Neural progenitor cell (in vitro differentiated cells): ENCODE measurements at regions not wholly inside any gene's neighbourhood (a gene's known extent, or its start where the extent isn't known, plus 50 kb on each side); places are given as distances from the start of the nearest gene placed in this dataset.

Source experiments
- EZH2 ChIP-seq: fragments of 200-600 bp; sonication (generic); IDR thresholded peaks from 2 replicates; pipeline ENCODE4 v1.6.1; 2017; ENCODE audit warnings: antibody characterized with exemption, mild to moderate bottlenecking, moderate library complexity
- TF ChIP-seq, protein P1 (sequence below): fragments of 200-600 bp; sonication (generic); IDR thresholded peaks from 2 replicates; pipeline ENCODE4 v1.5.1; 2017; ENCODE audit warnings: antibody characterized with exemption, mild to moderate bottlenecking

DNA sequence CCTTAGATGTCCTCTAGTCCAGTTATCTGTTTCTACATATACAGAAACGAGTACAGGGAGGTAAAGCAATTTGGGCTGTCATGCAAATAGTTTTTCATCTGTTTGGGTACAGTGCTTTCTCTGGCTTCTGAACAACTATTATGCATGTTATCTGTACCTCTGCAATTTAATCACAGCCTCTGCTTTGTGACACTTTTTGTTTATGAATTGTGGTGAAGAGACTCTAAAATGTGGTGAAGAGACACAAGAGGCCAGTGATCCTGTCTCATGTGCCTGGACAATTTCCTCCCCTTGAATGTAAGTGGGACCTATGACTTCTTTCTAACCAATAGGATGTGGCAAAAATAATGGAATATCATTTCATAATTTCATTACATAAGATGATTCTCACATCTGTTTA is 130.3 kb upstream of the ARHGAP42 start:
- TF ChIP-seq, protein P1, sequence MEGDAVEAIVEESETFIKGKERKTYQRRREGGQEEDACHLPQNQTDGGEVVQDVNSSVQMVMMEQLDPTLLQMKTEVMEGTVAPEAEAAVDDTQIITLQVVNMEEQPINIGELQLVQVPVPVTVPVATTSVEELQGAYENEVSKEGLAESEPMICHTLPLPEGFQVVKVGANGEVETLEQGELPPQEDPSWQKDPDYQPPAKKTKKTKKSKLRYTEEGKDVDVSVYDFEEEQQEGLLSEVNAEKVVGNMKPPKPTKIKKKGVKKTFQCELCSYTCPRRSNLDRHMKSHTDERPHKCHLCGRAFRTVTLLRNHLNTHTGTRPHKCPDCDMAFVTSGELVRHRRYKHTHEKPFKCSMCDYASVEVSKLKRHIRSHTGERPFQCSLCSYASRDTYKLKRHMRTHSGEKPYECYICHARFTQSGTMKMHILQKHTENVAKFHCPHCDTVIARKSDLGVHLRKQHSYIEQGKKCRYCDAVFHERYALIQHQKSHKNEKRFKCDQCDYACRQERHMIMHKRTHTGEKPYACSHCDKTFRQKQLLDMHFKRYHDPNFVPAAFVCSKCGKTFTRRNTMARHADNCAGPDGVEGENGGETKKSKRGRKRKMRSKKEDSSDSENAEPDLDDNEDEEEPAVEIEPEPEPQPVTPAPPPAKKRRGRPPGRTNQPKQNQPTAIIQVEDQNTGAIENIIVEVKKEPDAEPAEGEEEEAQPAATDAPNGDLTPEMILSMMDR = no peak
- TF ChIP-seq EZH2 = no peak
